ENCODE measurements at regions not wholly inside any gene's neighbourhood (a gene's known extent, or its start where the extent isn't known, plus 50 kb on each side); places are given as distances from the start of the nearest gene placed in this dataset.

GRCh38 chr1:232106415-232106814 is 479.8 kb downstream of the DISC1 start:
- no peak overlapping the region for H2BK15ac ChIP-seq (ENCODE audit: low read depth, low read length)
- no peaks in the 10 kb centered on the region; the same call in 1 of the 2 replicates for H3K9me1 ChIP-seq (ENCODE audit: insufficient read depth, low read length)
- no peak for TF ChIP-seq RAD21 (IDR thresholded peaks at IDR 0.05; ENCODE audit: low read length)
- H3K4ac ChIP-seq (ENCODE audit: low read depth, low read length), result no peak overlapping the region
- H4K91ac ChIP-seq (ENCODE audit: insufficient read depth, low read depth, low read length), result no peak overlapping the region
- in situ Hi-C loops (cut with MboI; ENCODE audit: low sequenced_read_pairs), result no loop called here
- ChIA-PET CTCF (no interaction called here), POLR2A (ENCODE audit: unreplicated experiment) (no interaction called here)
- no CpG with 5 or more reads among the region's 4 CpGs for WGBS, 2 experiments (ENCODE audit: extremely low coverage in 2 of 2, insufficient read length in 1 of 2)
- no peak for ATAC-seq (ENCODE audit: low read depth)
- H3K27ac ChIP-seq (ENCODE audit: insufficient read depth, low read length), result no peak overlapping the region
- DNase-seq, result no peak
- H2BK20ac ChIP-seq (ENCODE audit: low read depth, low read length), result no peak overlapping the region
- no peak overlapping the region for H3K4me2 ChIP-seq (ENCODE audit: low read depth, low read length)
- H3K27me3 ChIP-seq (ENCODE audit: control insufficient read depth, insufficient read depth, low read length), result peaks cover 6% of the 10 kb centered on the region
- no peak overlapping the region for H2BK5ac ChIP-seq (ENCODE audit: low read depth, low read length, poor library complexity, severe bottlenecking)
- no peak overlapping the region for H2AK5ac ChIP-seq (ENCODE audit: low read depth, low read length)
- H3K14ac ChIP-seq (replicated peaks; ENCODE audit: low read depth, low read length), result no peak overlapping the region
- H3K4me1 ChIP-seq (ENCODE audit: control insufficient read depth, insufficient read depth, low read length), result no peaks in the 10 kb centered on the region
- no peak overlapping the region for H4K5ac ChIP-seq (ENCODE audit: low read depth, low read length)
- H3K23ac ChIP-seq (ENCODE audit: low read depth, low read length), result no peak overlapping the region
- H4K20me1 ChIP-seq (ENCODE audit: insufficient read depth, low read length), result no peaks in the 10 kb centered on the region
- H3K4me3 ChIP-seq (ENCODE audit: insufficient read depth, low read depth, low read length), result no peak overlapping the region
- no peak overlapping the region for H3K56ac ChIP-seq (ENCODE audit: extremely low read depth, insufficient read depth, low read length)
- no peak overlapping the region for H2AFZ ChIP-seq (replicated peaks; ENCODE audit: low read length, poor library complexity)
- H4K8ac ChIP-seq (ENCODE audit: low read depth in 2 of 2, low read length in 2 of 2), result no peak overlapping the region
- no peak overlapping the region for H3K9ac ChIP-seq (ENCODE audit: low read depth, low read length)
- no peak overlapping the region for H3K18ac ChIP-seq (ENCODE audit: low read depth, low read length)
- no peaks in the 10 kb centered on the region for H3K79me1 ChIP-seq (ENCODE audit: low read depth in 1 of 2, low read length in 2 of 2)
- no peak overlapping the region for H2BK120ac ChIP-seq (ENCODE audit: low read depth, low read length)
- dilution Hi-C loops (cut with HindIII; ENCODE audit: low sequenced_read_pairs, unreplicated experiment), result no loop called here
- H3K36me3 ChIP-seq (ENCODE audit: control insufficient read depth, insufficient read depth, low read length), result no peaks in the 10 kb centered on the region
- no peaks in the 10 kb centered on the region for H3K9me3 ChIP-seq (ENCODE audit: control insufficient read depth, insufficient read depth, low read length)
- BruUV-seq (replicated peaks), result no TSS peak
- intact Hi-C loops (cut with micrococcal nuclease), result no loop called here
- H2AK9ac ChIP-seq (replicated peaks; ENCODE audit: low read depth, low read length, poor library complexity), result no peak overlapping the region

All from IMR-90 (cell line).